ENCODE measurements at regions not wholly inside any gene's neighbourhood (a gene's known extent, or its start where the extent isn't known, plus 50 kb on each side); places are given as distances from the start of the nearest gene placed in this dataset.

- WGBS (ENCODE audit: insufficient coverage, insufficient replicate concordance, low lambda C conversion rate, missing lambda C conversion rate): 11% methylated on average over 1 of the region's 1 CpG
- ATAC-seq: no peak
- no peak overlapping the region for H2AFZ ChIP-seq (ENCODE audit: control insufficient read depth, low read depth, low read length)
- H3K36me3 ChIP-seq (ENCODE audit: control insufficient read depth in 2 of 2, insufficient read depth in 2 of 2, low read length in 1 of 2): no peaks in the 10 kb centered on the region
- peaks cover 0 to 1% of the 10 kb centered on the region in 2 experiments; a peak in 2 of 4 replicates for H3K27me3 ChIP-seq (replicated peaks in 1 of 2; ENCODE audit: control insufficient read depth in 2 of 2, insufficient read depth in 2 of 2, low read length in 1 of 2)
- H3K9ac ChIP-seq (ENCODE audit: control insufficient read depth, insufficient read depth, low read length): no peak overlapping the region
- H3K4me3 ChIP-seq: no peak overlapping the region
- in situ Hi-C loops (cut with MboI) (no loop called here), intact Hi-C loops (cut with micrococcal nuclease; ENCODE audit: unreplicated experiment) (loop anchor here (10.0 kb wide), 1 partner anchor 187 kb away; no protein-coding TSS in a partner anchor)
- no peak for TF ChIP-seq MEF2B (IDR thresholded peaks at IDR 0.05; ENCODE audit: partially characterized antibody, poor library complexity, severe bottlenecking)
- no peak for TF ChIP-seq SUZ12 (IDR thresholded peaks at IDR 0.05; ENCODE audit: unreplicated experiment)
- TF ChIP-seq EP300 (IDR thresholded peaks at IDR 0.05; ENCODE audit: borderline replicate concordance in 1 of 2, control insufficient read depth in 1 of 2, low read depth in 2 of 2, low read length in 2 of 2): no peak
- TF ChIP-seq MYB (IDR thresholded peaks at IDR 0.05; ENCODE audit: borderline replicate concordance, low read depth, low read length): no peak
- TF ChIP-seq, protein P1, sequence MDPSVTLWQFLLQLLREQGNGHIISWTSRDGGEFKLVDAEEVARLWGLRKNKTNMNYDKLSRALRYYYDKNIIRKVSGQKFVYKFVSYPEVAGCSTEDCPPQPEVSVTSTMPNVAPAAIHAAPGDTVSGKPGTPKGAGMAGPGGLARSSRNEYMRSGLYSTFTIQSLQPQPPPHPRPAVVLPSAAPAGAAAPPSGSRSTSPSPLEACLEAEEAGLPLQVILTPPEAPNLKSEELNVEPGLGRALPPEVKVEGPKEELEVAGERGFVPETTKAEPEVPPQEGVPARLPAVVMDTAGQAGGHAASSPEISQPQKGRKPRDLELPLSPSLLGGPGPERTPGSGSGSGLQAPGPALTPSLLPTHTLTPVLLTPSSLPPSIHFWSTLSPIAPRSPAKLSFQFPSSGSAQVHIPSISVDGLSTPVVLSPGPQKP (IDR thresholded peaks at IDR 0.05; ENCODE audit: low read depth, low read length): no peak
- TF ChIP-seq, protein P2, sequence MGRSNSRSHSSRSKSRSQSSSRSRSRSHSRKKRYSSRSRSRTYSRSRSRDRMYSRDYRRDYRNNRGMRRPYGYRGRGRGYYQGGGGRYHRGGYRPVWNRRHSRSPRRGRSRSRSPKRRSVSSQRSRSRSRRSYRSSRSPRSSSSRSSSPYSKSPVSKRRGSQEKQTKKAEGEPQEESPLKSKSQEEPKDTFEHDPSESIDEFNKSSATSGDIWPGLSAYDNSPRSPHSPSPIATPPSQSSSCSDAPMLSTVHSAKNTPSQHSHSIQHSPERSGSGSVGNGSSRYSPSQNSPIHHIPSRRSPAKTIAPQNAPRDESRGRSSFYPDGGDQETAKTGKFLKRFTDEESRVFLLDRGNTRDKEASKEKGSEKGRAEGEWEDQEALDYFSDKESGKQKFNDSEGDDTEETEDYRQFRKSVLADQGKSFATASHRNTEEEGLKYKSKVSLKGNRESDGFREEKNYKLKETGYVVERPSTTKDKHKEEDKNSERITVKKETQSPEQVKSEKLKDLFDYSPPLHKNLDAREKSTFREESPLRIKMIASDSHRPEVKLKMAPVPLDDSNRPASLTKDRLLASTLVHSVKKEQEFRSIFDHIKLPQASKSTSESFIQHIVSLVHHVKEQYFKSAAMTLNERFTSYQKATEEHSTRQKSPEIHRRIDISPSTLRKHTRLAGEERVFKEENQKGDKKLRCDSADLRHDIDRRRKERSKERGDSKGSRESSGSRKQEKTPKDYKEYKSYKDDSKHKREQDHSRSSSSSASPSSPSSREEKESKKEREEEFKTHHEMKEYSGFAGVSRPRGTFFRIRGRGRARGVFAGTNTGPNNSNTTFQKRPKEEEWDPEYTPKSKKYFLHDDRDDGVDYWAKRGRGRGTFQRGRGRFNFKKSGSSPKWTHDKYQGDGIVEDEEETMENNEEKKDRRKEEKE (IDR thresholded peaks at IDR 0.05): no peak
- no peak for TF ChIP-seq CBFB (IDR thresholded peaks at IDR 0.05; ENCODE audit: low read depth)
- no peak for TF ChIP-seq TAF1 (IDR thresholded peaks at IDR 0.05; ENCODE audit: borderline replicate concordance, low read depth, low read length)
- no peak for TF ChIP-seq BMI1 (IDR thresholded peaks at IDR 0.05; ENCODE audit: borderline replicate concordance)
- no peak for TF ChIP-seq FOXM1 (IDR thresholded peaks at IDR 0.05; ENCODE audit: low read depth, low read length)
- TF ChIP-seq CEBPB (IDR thresholded peaks at IDR 0.05; ENCODE audit: borderline replicate concordance in 1 of 2, low read depth in 2 of 2, low read length in 2 of 2): no peak
- no peak for TF ChIP-seq NR2F1 (conservative IDR thresholded peaks at IDR 0.05)
- TF ChIP-seq HDAC6 (IDR thresholded peaks at IDR 0.05; ENCODE audit: unreplicated experiment): no peak
- TF ChIP-seq NR2C2 (IDR thresholded peaks at IDR 0.05; ENCODE audit: borderline replicate concordance, control insufficient read depth, insufficient read length, low read depth): no peak
- no peak for TF ChIP-seq HDAC2 (IDR thresholded peaks at IDR 0.05)
- no peak for TF ChIP-seq IKZF2 (IDR thresholded peaks at IDR 0.05)
- TF ChIP-seq SMARCA5 (IDR thresholded peaks at IDR 0.05): no peak
- no peak for TF ChIP-seq HSF1 (IDR thresholded peaks at IDR 0.05; ENCODE audit: low read depth, low read length)
- H3K4me1 ChIP-seq (ENCODE audit: control insufficient read depth, insufficient read depth, low read length): no peaks in the 10 kb centered on the region
- H3K9me3 ChIP-seq (replicated peaks; ENCODE audit: control insufficient read depth, insufficient read depth, low read length): no peaks in the 10 kb centered on the region
- FAIRE-seq: no peak
- CTCF ChIA-PET: no interaction called here
- SMC1A ChIA-PET (ENCODE audit: uncharacterized antibody, unreplicated experiment): no interaction called here
- RAD21 ChIA-PET (ENCODE audit: unreplicated experiment): no interaction called here
- no peaks in the 10 kb centered on the region for H4K20me1 ChIP-seq (ENCODE audit: control insufficient read depth, insufficient read depth)
- DNase-seq (ENCODE audit: low read depth, low spot score): no peak
- POLR2A ChIA-PET: no interaction called here
- BruUV-seq (replicated peaks): no TSS peak
- H3K27ac ChIP-seq (ENCODE audit: control insufficient read depth, insufficient read depth): no peak overlapping the region
- no peaks in the 10 kb centered on the region for H3K79me2 ChIP-seq (ENCODE audit: control insufficient read depth, insufficient read depth, low read length)
- H3K4me2 ChIP-seq (ENCODE audit: control insufficient read depth, insufficient read depth): no peak overlapping the region
Observed at GRCh38 chr1:55472115-55472514, 257.0 kb upstream of the USP24 start.
